ENCODE measurements at regions not wholly inside any gene's neighbourhood (a gene's known extent, or its start where the extent isn't known, plus 50 kb on each side); places are given as distances from the start of the nearest gene placed in this dataset.

DNA sequence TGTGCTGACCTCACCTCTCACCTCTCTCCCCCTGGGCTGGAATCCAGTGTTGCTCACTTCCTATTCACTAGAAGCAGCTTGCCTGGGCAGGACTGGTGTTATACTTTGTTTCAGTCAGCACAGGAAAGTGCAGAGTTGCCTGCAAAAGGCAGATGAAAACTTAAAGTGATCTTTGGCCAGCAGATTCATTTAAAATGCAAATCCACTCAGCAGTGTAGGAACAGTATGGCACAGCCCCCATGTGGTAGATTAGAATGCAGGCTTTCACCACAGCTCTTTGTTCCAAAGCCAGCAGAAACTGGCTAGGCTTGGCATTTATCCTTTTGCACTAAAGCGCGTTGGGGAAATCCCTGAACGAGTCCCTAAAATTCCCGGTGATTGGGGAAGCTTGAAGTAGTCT is 301.2 kb downstream of the OR4C45 start:
- TF ChIP-seq ZNF670 (tag by site-specific recombination; IDR thresholded peaks at IDR 0.05; ENCODE audit: low read depth) (no peak), ZSCAN23 (tag by site-specific recombination; IDR thresholded peaks at IDR 0.05) (no peak), ZNF792 (tag by site-specific recombination; IDR thresholded peaks at IDR 0.05) (no peak), ZNF292 (tag by site-specific recombination; IDR thresholded peaks at IDR 0.05; ENCODE audit: borderline replicate concordance, low read depth) (no peak), ZNF571 (tag by site-specific recombination; IDR thresholded peaks at IDR 0.05) (no peak), ZNF366 (tag by site-specific recombination; conservative IDR thresholded peaks at IDR 0.05) (no peak), HOXC10 (CRISPR knock-in tag; IDR thresholded peaks at IDR 0.05) (no peak), BCL11A (tag by site-specific recombination; IDR thresholded peaks at IDR 0.05; ENCODE audit: low read depth) (no peak), ZNF138 (tag by site-specific recombination; IDR thresholded peaks at IDR 0.05; ENCODE audit: borderline replicate concordance) (no peak)
- TF ChIP-seq, protein P1, sequence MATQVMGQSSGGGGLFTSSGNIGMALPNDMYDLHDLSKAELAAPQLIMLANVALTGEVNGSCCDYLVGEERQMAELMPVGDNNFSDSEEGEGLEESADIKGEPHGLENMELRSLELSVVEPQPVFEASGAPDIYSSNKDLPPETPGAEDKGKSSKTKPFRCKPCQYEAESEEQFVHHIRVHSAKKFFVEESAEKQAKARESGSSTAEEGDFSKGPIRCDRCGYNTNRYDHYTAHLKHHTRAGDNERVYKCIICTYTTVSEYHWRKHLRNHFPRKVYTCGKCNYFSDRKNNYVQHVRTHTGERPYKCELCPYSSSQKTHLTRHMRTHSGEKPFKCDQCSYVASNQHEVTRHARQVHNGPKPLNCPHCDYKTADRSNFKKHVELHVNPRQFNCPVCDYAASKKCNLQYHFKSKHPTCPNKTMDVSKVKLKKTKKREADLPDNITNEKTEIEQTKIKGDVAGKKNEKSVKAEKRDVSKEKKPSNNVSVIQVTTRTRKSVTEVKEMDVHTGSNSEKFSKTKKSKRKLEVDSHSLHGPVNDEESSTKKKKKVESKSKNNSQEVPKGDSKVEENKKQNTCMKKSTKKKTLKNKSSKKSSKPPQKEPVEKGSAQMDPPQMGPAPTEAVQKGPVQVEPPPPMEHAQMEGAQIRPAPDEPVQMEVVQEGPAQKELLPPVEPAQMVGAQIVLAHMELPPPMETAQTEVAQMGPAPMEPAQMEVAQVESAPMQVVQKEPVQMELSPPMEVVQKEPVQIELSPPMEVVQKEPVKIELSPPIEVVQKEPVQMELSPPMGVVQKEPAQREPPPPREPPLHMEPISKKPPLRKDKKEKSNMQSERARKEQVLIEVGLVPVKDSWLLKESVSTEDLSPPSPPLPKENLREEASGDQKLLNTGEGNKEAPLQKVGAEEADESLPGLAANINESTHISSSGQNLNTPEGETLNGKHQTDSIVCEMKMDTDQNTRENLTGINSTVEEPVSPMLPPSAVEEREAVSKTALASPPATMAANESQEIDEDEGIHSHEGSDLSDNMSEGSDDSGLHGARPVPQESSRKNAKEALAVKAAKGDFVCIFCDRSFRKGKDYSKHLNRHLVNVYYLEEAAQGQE (tag by site-specific recombination; IDR thresholded peaks at IDR 0.05): no peak
- TF ChIP-seq, protein P2, sequence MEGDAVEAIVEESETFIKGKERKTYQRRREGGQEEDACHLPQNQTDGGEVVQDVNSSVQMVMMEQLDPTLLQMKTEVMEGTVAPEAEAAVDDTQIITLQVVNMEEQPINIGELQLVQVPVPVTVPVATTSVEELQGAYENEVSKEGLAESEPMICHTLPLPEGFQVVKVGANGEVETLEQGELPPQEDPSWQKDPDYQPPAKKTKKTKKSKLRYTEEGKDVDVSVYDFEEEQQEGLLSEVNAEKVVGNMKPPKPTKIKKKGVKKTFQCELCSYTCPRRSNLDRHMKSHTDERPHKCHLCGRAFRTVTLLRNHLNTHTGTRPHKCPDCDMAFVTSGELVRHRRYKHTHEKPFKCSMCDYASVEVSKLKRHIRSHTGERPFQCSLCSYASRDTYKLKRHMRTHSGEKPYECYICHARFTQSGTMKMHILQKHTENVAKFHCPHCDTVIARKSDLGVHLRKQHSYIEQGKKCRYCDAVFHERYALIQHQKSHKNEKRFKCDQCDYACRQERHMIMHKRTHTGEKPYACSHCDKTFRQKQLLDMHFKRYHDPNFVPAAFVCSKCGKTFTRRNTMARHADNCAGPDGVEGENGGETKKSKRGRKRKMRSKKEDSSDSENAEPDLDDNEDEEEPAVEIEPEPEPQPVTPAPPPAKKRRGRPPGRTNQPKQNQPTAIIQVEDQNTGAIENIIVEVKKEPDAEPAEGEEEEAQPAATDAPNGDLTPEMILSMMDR (tag by site-specific recombination; IDR thresholded peaks at IDR 0.05): no peak
- TF ChIP-seq, protein P3, sequence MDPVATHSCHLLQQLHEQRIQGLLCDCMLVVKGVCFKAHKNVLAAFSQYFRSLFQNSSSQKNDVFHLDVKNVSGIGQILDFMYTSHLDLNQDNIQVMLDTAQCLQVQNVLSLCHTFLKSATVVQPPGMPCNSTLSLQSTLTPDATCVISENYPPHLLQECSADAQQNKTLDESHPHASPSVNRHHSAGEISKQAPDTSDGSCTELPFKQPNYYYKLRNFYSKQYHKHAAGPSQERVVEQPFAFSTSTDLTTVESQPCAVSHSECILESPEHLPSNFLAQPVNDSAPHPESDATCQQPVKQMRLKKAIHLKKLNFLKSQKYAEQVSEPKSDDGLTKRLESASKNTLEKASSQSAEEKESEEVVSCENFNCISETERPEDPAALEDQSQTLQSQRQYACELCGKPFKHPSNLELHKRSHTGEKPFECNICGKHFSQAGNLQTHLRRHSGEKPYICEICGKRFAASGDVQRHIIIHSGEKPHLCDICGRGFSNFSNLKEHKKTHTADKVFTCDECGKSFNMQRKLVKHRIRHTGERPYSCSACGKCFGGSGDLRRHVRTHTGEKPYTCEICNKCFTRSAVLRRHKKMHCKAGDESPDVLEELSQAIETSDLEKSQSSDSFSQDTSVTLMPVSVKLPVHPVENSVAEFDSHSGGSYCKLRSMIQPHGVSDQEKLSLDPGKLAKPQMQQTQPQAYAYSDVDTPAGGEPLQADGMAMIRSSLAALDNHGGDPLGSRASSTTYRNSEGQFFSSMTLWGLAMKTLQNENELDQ (tag by site-specific recombination; IDR thresholded peaks at IDR 0.05; ENCODE audit: low read depth): no peak
- TF ChIP-seq, protein P4, sequence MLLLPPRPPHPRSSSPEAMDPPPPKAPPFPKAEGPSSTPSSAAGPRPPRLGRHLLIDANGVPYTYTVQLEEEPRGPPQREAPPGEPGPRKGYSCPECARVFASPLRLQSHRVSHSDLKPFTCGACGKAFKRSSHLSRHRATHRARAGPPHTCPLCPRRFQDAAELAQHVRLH (tag by site-specific recombination; IDR thresholded peaks at IDR 0.05): no peak
